Adrenal gland (tissue), 9 donors: ENCODE measurements at regions not wholly inside any gene's neighbourhood (a gene's known extent, or its start where the extent isn't known, plus 50 kb on each side); places are given as distances from the start of the nearest gene placed in this dataset.

Source experiments
- DNase-seq, 7 donors: peaks; one replicate each; pipeline ENCODE4 v3.0.0-alpha.2; 2019 to 2020
- H3K27ac ChIP-seq, 5 donors: fragments of 200-600 bp; sonication (generic) in 4 of 5; 1 replicate in 3 of 5; 2 replicates in 2 of 5; pipeline versions ENCODE4 v1.5.1 to v1.8.0; 2016 to 2020; ENCODE audit warnings: mild to moderate bottlenecking in 1 of 5
- H3K27me3 ChIP-seq: fragments of 200-600 bp; 2 replicates; pipeline ENCODE4 v1.8.0; 2021
- H3K36me3 ChIP-seq, 2 donors: fragments of 200-600 bp; replicated peaks in 1 of 2; 1 replicate in 1 of 2; 2 replicates in 1 of 2; pipeline versions ENCODE4 v1.5.1 to v1.8.0; 2018 to 2022
- H3K4me1 ChIP-seq, 2 donors: fragments of 200-600 bp; replicated peaks in 1 of 2; 1 replicate in 1 of 2; 2 replicates in 1 of 2; pipeline versions ENCODE4 v1.5.1 to v1.8.0; 2018 to 2021
- H3K4me3 ChIP-seq, 4 donors: fragments of 200-600 bp; sonication (generic) in 3 of 4; one replicate each; pipeline ENCODE4 v1.5.1; 2016 to 2018
- H3K9me3 ChIP-seq, 3 donors: fragments of 200-600 bp; sonication (generic) in 1 of 3; replicated peaks in 1 of 3; 1 replicate in 2 of 3; 2 replicates in 1 of 3; pipeline versions ENCODE4 v1.5.1 to v1.8.0; 2016 to 2021
- CTCF ChIP-seq, 6 experiments: fragments of 450-650 bp in 4 of 6; fragments of 200-600 bp in 2 of 6; sonication (generic) in 1 of 6; IDR thresholded peaks; 1 replicate in 5 of 6; 2 replicates in 1 of 6; pipeline versions ENCODE4 v1.5.1 to v1.8.0; 2016 to 2021; ENCODE audit warnings: antibody characterized with exemption in 6 of 6, mild to moderate bottlenecking in 2 of 6, moderate library complexity in 1 of 6
- POLR2A ChIP-seq, 2 donors: fragments of 450-650 bp; IDR thresholded peaks; one replicate each; pipeline ENCODE4 v1.6.1; 2017; ENCODE audit warnings: antibody characterized with exemption in 2 of 2, mild to moderate bottlenecking in 2 of 2, moderate library complexity in 1 of 2
- WGBS, 4 donors: extraction: QIAGEN DNeasy Blood & Tissue Kit in 2 of 4; methylation state at CpG; one replicate each; pipeline versions ENCODE4 v1.1.5 to v1.1.7; 2013 to 2017; 5-methylcytosine and 5-hydroxymethylcytosine counted together
- intact Hi-C, 2 donors: fragments of 100-400 bp; cut with DNase I; formaldehyde crosslinking; loops; one replicate each; pipeline versions ENCODE4 v1.14.1 to v1.15.0; 2022 to 2023
- donor health status: healthy with polysubstance abuse.
- donor health status: Bipolar disorder and iron deficiency.
- donor health status: DM: yes; HTN: yes; CAD: no.
- donor health status: DM: no; HTN: no; CAD: no.
- donor health status: DM: no; HTN: no; CAD: no.

GRCh38 chr20:52459150-52459549 lies 267.6 kb upstream of the ZFP64 start:
- 84 to 93% (median 88%) methylated on average over 4 of the region's 4 CpGs for WGBS, 4 donors
- no peak for TF ChIP-seq POLR2A (IDR thresholded peaks at IDR 0.05)
- no peak for TF ChIP-seq CTCF (IDR thresholded peaks at IDR 0.05)
- intact Hi-C loops: no loop called here
- Histone ChIP-seq H3K4me3 (no peak overlapping the region), H3K27ac (no peak overlapping the region), H3K27me3 (peaks cover 8% of the 10 kb centered on the region), H3K9me3 (no peaks in the 10 kb centered on the region), H3K4me1 (no peaks in the 10 kb centered on the region), H3K36me3 (no peaks in the 10 kb centered on the region)
- DNase-seq: no peak

GRCh38 chr20:52457826-52458225 lies 266.2 kb upstream of the ZFP64 start:
- intact Hi-C loops: no loop called here
- H3K4me3 ChIP-seq: no peak overlapping the region

GRCh38 chr20:52454660-52455059 lies 263.1 kb upstream of the ZFP64 start:
- intact Hi-C loops: no loop called here

More at GRCh38 chr20:52457826-52458225, 266.2 kb upstream of the ZFP64 start:
- TF ChIP-seq CTCF (IDR thresholded peaks at IDR 0.05): no peak
- 91 to 97% (median 94%) methylated on average over 2 of the region's 2 CpGs for WGBS, 4 donors
- H3K27me3 ChIP-seq: peaks cover 8% of the 10 kb centered on the region
- H3K4me1 ChIP-seq: no peaks in the 10 kb centered on the region
- no peaks in the 10 kb centered on the region for H3K36me3 ChIP-seq
- no peak for DNase-seq
- no peaks in the 10 kb centered on the region for H3K9me3 ChIP-seq
- H3K27ac ChIP-seq: no peak overlapping the region

GRCh38 chr20:52448513-52449232 lies 257.1 kb upstream of the ZFP64 start:
- no peaks in the 10 kb centered on the region for H3K9me3 ChIP-seq
- TF ChIP-seq CTCF (IDR thresholded peaks at IDR 0.05) (no peak), POLR2A (IDR thresholded peaks at IDR 0.05) (no peak)

More at GRCh38 chr20:52454660-52455059, 263.1 kb upstream of the ZFP64 start:
- H3K36me3 ChIP-seq: no peaks in the 10 kb centered on the region
- no peak overlapping the region for H3K27ac ChIP-seq
- no peaks in the 10 kb centered on the region for H3K9me3 ChIP-seq
- no peak overlapping the region for H3K4me3 ChIP-seq
- TF ChIP-seq CTCF (IDR thresholded peaks at IDR 0.05) (no peak), POLR2A (IDR thresholded peaks at IDR 0.05) (no peak)
- WGBS, 4 donors: 47 to 70% (median 65%) methylated on average over 2 of the region's 2 CpGs
- DNase-seq: no peak
- no peaks in the 10 kb centered on the region for H3K27me3 ChIP-seq
- H3K4me1 ChIP-seq: no peaks in the 10 kb centered on the region

More at GRCh38 chr20:52448513-52449232, 257.1 kb upstream of the ZFP64 start:
- H3K27me3 ChIP-seq: no peaks in the 10 kb centered on the region
- H3K27ac ChIP-seq: no peak overlapping the region
- no peaks in the 10 kb centered on the region for H3K36me3 ChIP-seq
- no peaks in the 10 kb centered on the region for H3K4me1 ChIP-seq
- no peak overlapping the region for H3K4me3 ChIP-seq
- intact Hi-C loops: no loop called here
- WGBS, 4 donors: 62 to 73% (median 71%) methylated on average over 7 of the region's 7 CpGs
- no peak for DNase-seq
